ENCODE measurements at regions not wholly inside any gene's neighbourhood (a gene's known extent, or its start where the extent isn't known, plus 50 kb on each side); places are given as distances from the start of the nearest gene placed in this dataset.
A peak's percentile ranks its signal among the peaks of the same experiment; 100 is the strongest.

DNA sequence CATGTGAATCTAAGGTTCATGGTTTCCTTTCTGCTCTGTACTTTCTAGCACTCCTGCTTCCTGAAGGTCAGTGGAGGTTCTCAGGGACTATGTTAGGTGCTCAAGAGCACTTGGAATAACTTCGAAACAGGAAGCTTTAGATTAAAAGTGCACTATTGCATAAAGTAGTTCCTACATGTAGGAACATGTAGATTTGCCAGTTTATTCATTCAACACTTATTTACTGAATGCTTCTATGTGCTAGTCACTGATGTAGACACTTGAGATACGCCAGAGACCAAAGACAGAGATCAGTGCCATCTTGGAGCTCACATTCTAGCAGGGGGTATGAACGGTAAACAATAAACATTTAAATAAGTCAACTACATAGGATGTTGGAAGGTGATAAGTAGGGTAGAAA, 87.7 kb downstream of the DHRS2 start:
- Histone ChIP-seq H3K4me1 (no peaks in the 10 kb centered on the region), H3K36me3 (no peaks in the 10 kb centered on the region), H3K27me3 (no peaks in the 10 kb centered on the region), H3K9me3 (no peaks in the 10 kb centered on the region), H3K4me3 (no peak overlapping the region), H3K27ac (no peak overlapping the region)
- intact Hi-C loops (cut with DNase I), result loop anchor here in 3 of 10 donors (10.0 kb wide), 3 partner anchors 191 to 211 kb away; no protein-coding TSS in a partner anchor
- WGBS, 4 donors, result 75 to 85% (median 80%) methylated on average over 3 of the region's 3 CpGs
- DNase-seq (no peak), ATAC-seq (no peak)
- TF ChIP-seq, protein P1, sequence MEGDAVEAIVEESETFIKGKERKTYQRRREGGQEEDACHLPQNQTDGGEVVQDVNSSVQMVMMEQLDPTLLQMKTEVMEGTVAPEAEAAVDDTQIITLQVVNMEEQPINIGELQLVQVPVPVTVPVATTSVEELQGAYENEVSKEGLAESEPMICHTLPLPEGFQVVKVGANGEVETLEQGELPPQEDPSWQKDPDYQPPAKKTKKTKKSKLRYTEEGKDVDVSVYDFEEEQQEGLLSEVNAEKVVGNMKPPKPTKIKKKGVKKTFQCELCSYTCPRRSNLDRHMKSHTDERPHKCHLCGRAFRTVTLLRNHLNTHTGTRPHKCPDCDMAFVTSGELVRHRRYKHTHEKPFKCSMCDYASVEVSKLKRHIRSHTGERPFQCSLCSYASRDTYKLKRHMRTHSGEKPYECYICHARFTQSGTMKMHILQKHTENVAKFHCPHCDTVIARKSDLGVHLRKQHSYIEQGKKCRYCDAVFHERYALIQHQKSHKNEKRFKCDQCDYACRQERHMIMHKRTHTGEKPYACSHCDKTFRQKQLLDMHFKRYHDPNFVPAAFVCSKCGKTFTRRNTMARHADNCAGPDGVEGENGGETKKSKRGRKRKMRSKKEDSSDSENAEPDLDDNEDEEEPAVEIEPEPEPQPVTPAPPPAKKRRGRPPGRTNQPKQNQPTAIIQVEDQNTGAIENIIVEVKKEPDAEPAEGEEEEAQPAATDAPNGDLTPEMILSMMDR (IDR thresholded peaks at IDR 0.05), result no peak
- TF ChIP-seq POLR2A (IDR thresholded peaks at IDR 0.05), result no peak

DNA sequence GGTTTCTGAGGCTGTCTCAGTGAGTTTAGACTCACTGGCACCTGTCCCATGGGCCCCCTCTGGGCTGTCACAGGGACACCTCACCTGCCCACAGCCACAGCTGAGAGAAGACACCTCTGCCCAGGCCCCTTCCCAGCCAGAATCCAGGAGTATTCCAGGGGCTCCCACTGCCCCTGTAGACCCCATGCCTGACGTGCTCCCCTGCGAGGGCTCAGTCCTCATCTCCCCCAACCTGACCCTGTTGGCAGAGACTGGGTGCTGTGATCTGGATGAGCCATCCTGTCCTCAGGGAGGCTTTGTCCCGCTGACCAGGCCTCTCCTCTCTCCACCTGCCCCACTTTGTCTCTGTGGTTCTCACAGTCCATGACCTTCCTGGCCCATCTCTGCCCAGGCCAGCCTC, 89.4 kb downstream of the DHRS2 start:
- no peak for TF ChIP-seq POLR2A (IDR thresholded peaks at IDR 0.05)
- TF ChIP-seq, protein P1 (IDR thresholded peaks at IDR 0.05), result no peak
- intact Hi-C loops (cut with DNase I), result loop anchor here in 6 of 10 donors (5.0 to 10.0 kb wide), 6 partner anchors 187 to 209 kb away; no protein-coding TSS in a partner anchor
- WGBS, 4 donors, result 85 to 100% (median 88%) methylated on average over 2 to 3 of the region's 3 CpGs
- H3K27ac ChIP-seq, result no peak overlapping the region
- no peak overlapping the region for H3K4me3 ChIP-seq
- DNase-seq, result no peak
- no peaks in the 10 kb centered on the region for H3K4me1 ChIP-seq
- ATAC-seq, result no peak
- H3K9me3 ChIP-seq, result no peaks in the 10 kb centered on the region
- no peaks in the 10 kb centered on the region for H3K27me3 ChIP-seq
- no peaks in the 10 kb centered on the region for H3K36me3 ChIP-seq

DNA sequence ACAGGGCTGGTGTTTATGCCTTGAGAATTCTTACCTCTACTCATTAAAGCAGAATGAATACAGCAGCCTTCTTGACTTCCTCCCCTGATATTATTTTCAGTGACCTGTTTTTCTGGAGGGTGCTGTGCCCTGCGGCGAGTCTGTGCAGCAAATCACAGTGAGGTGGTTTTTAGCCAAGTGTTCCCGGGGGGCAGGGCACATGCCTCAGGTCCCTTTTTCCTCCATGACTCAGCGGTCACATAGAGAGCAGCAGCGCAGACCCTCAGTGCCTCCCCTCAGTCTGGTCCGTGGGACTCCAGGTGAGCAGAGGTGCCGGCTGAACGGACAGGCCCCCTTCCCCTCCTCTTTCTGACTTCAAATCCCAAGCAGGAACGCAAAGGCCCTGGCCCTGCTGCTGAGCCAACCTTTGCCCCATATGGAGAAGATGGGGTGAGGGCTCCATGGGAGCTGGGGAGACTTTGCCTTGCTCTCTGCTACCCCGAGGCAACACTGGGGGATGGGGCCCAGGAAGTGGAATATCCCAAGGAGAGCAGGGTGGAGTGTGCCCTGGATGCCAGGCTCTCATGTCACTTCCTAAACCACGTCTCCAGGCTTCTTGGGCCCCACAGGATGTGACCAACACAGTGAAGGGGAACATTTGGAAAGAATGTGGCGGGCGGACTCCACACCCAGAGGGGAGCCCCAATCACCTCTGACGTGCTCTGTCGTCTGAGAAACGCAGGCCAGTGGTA, 90.0 kb downstream of the DHRS2 start:
- no peaks in the 10 kb centered on the region for H3K4me1 ChIP-seq
- no peaks in the 10 kb centered on the region for H3K36me3 ChIP-seq
- H3K9me3 ChIP-seq, result no peaks in the 10 kb centered on the region
- no peak for DNase-seq
- no peaks in the 10 kb centered on the region for H3K27me3 ChIP-seq
- WGBS, 4 donors, result 68 to 83% (median 77%) methylated on average over 11 to 16 of the region's 16 CpGs
- no peak overlapping the region for H3K27ac ChIP-seq
- TF ChIP-seq, protein P1 (IDR thresholded peaks at IDR 0.05), result no peak
- TF ChIP-seq POLR2A (IDR thresholded peaks at IDR 0.05), result no peak
- ATAC-seq, result no peak
- no peak overlapping the region for H3K4me3 ChIP-seq
- intact Hi-C loops (cut with DNase I), result loop anchor here in 7 of 10 donors (2.0 to 10.0 kb wide), 7 partner anchors 186 to 209 kb away; no protein-coding TSS in a partner anchor

DNA sequence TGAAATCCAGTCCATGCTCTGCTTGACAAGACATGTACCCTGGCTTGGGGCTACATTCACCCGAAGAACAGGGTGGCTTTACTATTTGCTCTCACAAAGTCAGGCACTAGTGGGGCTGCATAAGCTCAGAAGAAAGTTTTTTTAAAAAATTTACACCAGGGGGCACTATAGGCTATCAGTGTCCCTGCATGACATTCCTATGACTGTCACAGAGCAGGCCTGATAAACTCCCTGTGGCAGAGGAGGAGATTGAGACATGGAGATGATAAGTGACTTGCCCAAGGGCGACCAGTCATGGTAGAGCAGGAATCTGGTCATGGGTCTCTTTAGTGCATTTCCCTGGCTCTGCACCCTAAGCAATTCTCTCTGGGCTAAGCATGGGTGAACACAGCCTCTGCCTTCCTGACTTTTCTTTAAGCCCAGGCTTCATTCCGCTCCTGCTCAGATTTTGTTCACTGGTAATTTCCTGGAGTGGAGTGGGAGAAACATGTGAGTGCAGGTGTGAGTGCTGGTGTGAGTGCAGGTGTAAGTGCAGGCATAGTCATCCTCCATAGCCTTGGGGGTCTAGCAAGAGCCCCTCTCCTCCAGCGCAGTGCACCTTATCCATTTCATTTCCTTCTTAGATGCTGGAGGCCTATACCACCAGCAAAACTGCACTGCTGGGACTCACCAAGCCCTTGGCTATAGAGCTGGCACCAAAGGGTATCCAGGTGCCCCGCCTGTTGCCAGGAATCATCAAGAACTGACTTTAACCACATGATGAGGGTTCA, 91.6 kb downstream of the DHRS2 start:
- no peaks in the 10 kb centered on the region for H3K9me3 ChIP-seq
- 81 to 91% (median 85%) methylated on average over 5 of the region's 5 CpGs for WGBS, 4 donors
- no peaks in the 10 kb centered on the region for H3K27me3 ChIP-seq
- intact Hi-C loops (cut with DNase I), result loop anchor here in 7 of 10 donors (1.0 to 10.0 kb wide), 8 partner anchors 184 to 207 kb away; no protein-coding TSS in a partner anchor
- DNase-seq (no peak), ATAC-seq (peak; percentile 65 to 79 (median 67))
- H3K4me1 ChIP-seq, result no peaks in the 10 kb centered on the region
- H3K36me3 ChIP-seq, result no peaks in the 10 kb centered on the region
- TF ChIP-seq, protein P1 (IDR thresholded peaks at IDR 0.05), result peak in 10 of 12 donors; percentile 10 to 37 (median 30)
- no peak for TF ChIP-seq POLR2A (IDR thresholded peaks at IDR 0.05)
- no peak overlapping the region for H3K4me3 ChIP-seq
- H3K27ac ChIP-seq, result no peak overlapping the region

Measured in heart left ventricle (tissue), 16 donors.